GM12878 (cell line): ENCODE measurements at regions not wholly inside any gene's neighbourhood (a gene's known extent, or its start where the extent isn't known, plus 50 kb on each side); places are given as distances from the start of the nearest gene placed in this dataset.

Experiments used
- ATAC-seq: fragments of 200-7000 bp; cut with Tn5 transposase; 3 replicates; pipeline ENCODE4 v1.9.1; 2020; ENCODE audit warnings: mild to moderate bottlenecking, moderate library complexity
- BruUV-seq: library from RNA; stranded (reverse); fragments of 400-500 nt; replicated peaks from 2 replicates; lab custom pipeline; 2021; lab: Mats Ljungman, UMichigan
- CTCF ChIA-PET: fragments of 300-600 bp; sonication (Branson Sonifier 250); formaldehyde crosslinking; extraction: SDS; loops from one replicate; lab custom pipeline; 2021; ENCODE audit warnings: inconsistent platforms; lab: Yijun Ruan, JAX
- POLR2A ChIA-PET: fragments of 350-600 bp; formaldehyde crosslinking; extraction: SDS; loops from one replicate; lab custom pipeline; 2021; ENCODE audit warnings: inconsistent platforms; lab: Charles Lee
- RAD21 ChIA-PET: fragments of 300-600 bp; sonication (Branson Sonifier 250); formaldehyde crosslinking; loops from one replicate; lab custom pipeline; 2023; ENCODE audit warnings: antibody characterized with exemption; ENCODE audit not compliant: unreplicated experiment; lab: Charles Lee
- SMC1A ChIA-PET: fragments of 300-600 bp; sonication (Branson Sonifier 250); formaldehyde crosslinking; loops from one replicate; lab custom pipeline; 2023; ENCODE audit not compliant: unreplicated experiment, uncharacterized antibody; lab: Charles Lee
- DNase-seq: peaks from one replicate; pipeline ENCODE4 v3.0.0-alpha.2; 2011; ENCODE audit warnings: low read depth, low spot score
- FAIRE-seq: peaks from 3 replicates; lab custom pipeline; 2011; peaks lifted over from hg19 to GRCh38; lab: Jason Lieb, UNC
- H2AFZ ChIP-seq: 2 replicates; pipeline ENCODE4 v1.6.0; 2011; ENCODE audit warnings: low read depth, low read length, control low read depth; ENCODE audit not compliant: control insufficient read depth
- H3K27ac ChIP-seq: 2 replicates; pipeline ENCODE4 v1.5.1; 2011; ENCODE audit warnings: control low read depth; ENCODE audit not compliant: control insufficient read depth, insufficient read depth
- H3K27me3 ChIP-seq, 2 experiments: replicated peaks in 1 of 2; 2 replicates each; pipeline versions ENCODE4 v1.6.0 to v1.6.1; 2011; ENCODE audit warnings: low read length in 1 of 2; ENCODE audit not compliant: control insufficient read depth in 2 of 2, insufficient read depth in 2 of 2
- H3K36me3 ChIP-seq, 2 experiments: 2 replicates each; pipeline ENCODE4 v1.5.1; 2011; ENCODE audit warnings: low read length in 1 of 2; ENCODE audit not compliant: control insufficient read depth in 2 of 2, insufficient read depth in 2 of 2
- H3K4me1 ChIP-seq: 2 replicates; pipeline ENCODE4 v1.6.1; 2011; ENCODE audit warnings: mild to moderate bottlenecking, low read length, moderate library complexity, mixed read lengths; ENCODE audit not compliant: control insufficient read depth, insufficient read depth
- H3K4me2 ChIP-seq: 2 replicates; pipeline ENCODE4 v1.6.0; 2011; ENCODE audit warnings: control low read depth; ENCODE audit not compliant: control insufficient read depth, insufficient read depth
- H3K4me3 ChIP-seq: fragments of 200-600 bp; sonication (generic); 2 replicates; pipeline ENCODE4 v1.5.1; 2016
- H3K79me2 ChIP-seq: 2 replicates; pipeline ENCODE4 v1.6.0; 2011; ENCODE audit warnings: low read length; ENCODE audit not compliant: control insufficient read depth, insufficient read depth
- H3K9ac ChIP-seq: 2 replicates; pipeline ENCODE4 v1.8.0; 2011; ENCODE audit warnings: low read length, control low read depth, mixed read lengths; ENCODE audit not compliant: control insufficient read depth, insufficient read depth
- H3K9me3 ChIP-seq: replicated peaks from 3 replicates; pipeline ENCODE4 v1.5.1; 2011; ENCODE audit warnings: mild to moderate bottlenecking, low read length; ENCODE audit not compliant: control insufficient read depth, insufficient read depth
- H4K20me1 ChIP-seq: 2 replicates; pipeline ENCODE4 v1.6.0; 2011; ENCODE audit not compliant: control insufficient read depth, insufficient read depth
- BRCA1 ChIP-seq: IDR thresholded peaks from 2 replicates; pipeline ENCODE4 v1.6.1; 2011; ENCODE audit warnings: low read depth, low read length, improper control_type of control experiment
- ETV6 ChIP-seq, 2 experiments: fragments of 450-650 bp in 1 of 2; IDR thresholded peaks in 1 of 2; conservative IDR thresholded peaks in 1 of 2; 2 replicates each; pipeline ENCODE4 v1.6.1; 2014; ENCODE audit warnings: antibody characterized with exemption in 1 of 2, borderline replicate concordance in 1 of 2, low read depth in 1 of 2, mild to moderate bottlenecking in 1 of 2, moderate library complexity in 1 of 2
- IRF3 ChIP-seq: fragments of 450-650 bp; IDR thresholded peaks from 2 replicates; pipeline ENCODE4 v1.6.1; 2014; ENCODE audit warnings: mild to moderate bottlenecking
- MAX ChIP-seq: IDR thresholded peaks from 2 replicates; pipeline ENCODE4 v1.6.1; 2012; ENCODE audit warnings: low read depth, low read length, improper control_type of control experiment
- NR2C2 ChIP-seq: IDR thresholded peaks from 2 replicates; pipeline ENCODE4 v1.6.1; 2011; ENCODE audit warnings: borderline replicate concordance, low read depth; ENCODE audit not compliant: control insufficient read depth, insufficient read length
- PKNOX1 ChIP-seq: fragments of 450-650 bp; IDR thresholded peaks from 2 replicates; pipeline ENCODE4 v1.6.1; 2016; ENCODE audit warnings: mild to moderate bottlenecking
- RELA ChIP-seq: fragments of 450-650 bp; IDR thresholded peaks from 2 replicates; pipeline ENCODE4 v1.8.0; 2014; ENCODE audit warnings: borderline replicate concordance; ENCODE audit not compliant: partially characterized antibody
- SMAD5 ChIP-seq: IDR thresholded peaks from 2 replicates; pipeline ENCODE4 v1.6.1; 2016; ENCODE audit warnings: antibody characterized with exemption, low read depth
- ZBED1 ChIP-seq: IDR thresholded peaks from 2 replicates; pipeline ENCODE4 v1.6.1; 2016; ENCODE audit warnings: borderline replicate concordance
- WGBS: methylation state at CpG from one replicate; pipeline ENCODE4 v1.1.6; 2016; ENCODE audit warnings: low lambda C conversion rate; ENCODE audit not compliant: insufficient replicate concordance, insufficient coverage; ENCODE audit errors: missing lambda C conversion rate; 5-methylcytosine and 5-hydroxymethylcytosine counted together
- in situ Hi-C: fragments of 300-500 bp; cut with MboI; formaldehyde crosslinking; loops from 9 replicates; pipeline ENCODE4 v1.14.3; 2018; ENCODE audit warnings: mixed read lengths
- intact Hi-C: fragments of 100-400 bp; cut with micrococcal nuclease; formaldehyde crosslinking; loops from one replicate; pipeline ENCODE4 v1.14.2; 2022; ENCODE audit not compliant: unreplicated experiment

GRCh38 chr4:54992266-54992665 lies 133.1 kb downstream of the KDR start:
- WGBS = 0% methylated on average over 1 of the region's 1 CpG
- ChIA-PET POLR2A (no interaction called here), RAD21 (no interaction called here), CTCF (no interaction called here), SMC1A (interaction anchor here (1.5 kb wide), 1 partner anchor 39 kb away, joined by 4 read pairs; no protein-coding TSS in a partner anchor)
- in situ Hi-C loops (no loop called here), intact Hi-C loops (no loop called here)
- no peaks in the 10 kb centered on the region for H3K79me2 ChIP-seq
- no peaks in the 10 kb centered on the region for H3K27me3 ChIP-seq
- no peaks in the 10 kb centered on the region; the same call in 2 of the 3 replicates for H3K9me3 ChIP-seq
- H4K20me1 ChIP-seq = no peaks in the 10 kb centered on the region
- no peak overlapping the region for H3K9ac ChIP-seq
- DNase-seq (no peak), ATAC-seq (no peak), FAIRE-seq (no peak)
- no peaks in the 10 kb centered on the region for H3K4me1 ChIP-seq
- no peak for TF ChIP-seq ZBED1
- no peak for TF ChIP-seq RELA
- TF ChIP-seq MAX = no peak
- no peak overlapping the region for H3K4me3 ChIP-seq
- H3K27ac ChIP-seq = no peak overlapping the region
- no peak overlapping the region for H2AFZ ChIP-seq
- no peak overlapping the region for H3K4me2 ChIP-seq
- H3K36me3 ChIP-seq = no peaks in the 10 kb centered on the region
- no TSS peak for BruUV-seq

- Histone ChIP-seq H3K9ac (no peak overlapping the region), H3K36me3 (no peaks in the 10 kb centered on the region), H3K4me3 (no peak overlapping the region), H3K4me2 (no peak overlapping the region), H3K9me3 (no peaks in the 10 kb centered on the region; the same call in 2 of the 3 replicates), H4K20me1 (no peaks in the 10 kb centered on the region), H3K27me3 (no peaks in the 10 kb centered on the region), H2AFZ (no peak overlapping the region), H3K79me2 (no peaks in the 10 kb centered on the region), H3K4me1 (no peaks in the 10 kb centered on the region), H3K27ac (no peak overlapping the region)
- in situ Hi-C loops = no loop called here
- RAD21 ChIA-PET = no interaction called here
- intact Hi-C loops = no loop called here
- ATAC-seq (no peak), FAIRE-seq (no peak), DNase-seq (no peak)
- POLR2A ChIA-PET = no interaction called here
- TF ChIP-seq BRCA1 (no peak), IRF3 (no peak), SMAD5 (no peak), ETV6 (conservative IDR thresholded peaks at IDR 0.05 in 1 of 2, IDR thresholded peaks at IDR 0.05 in 1 of 2; ENCODE audit: borderline replicate concordance in 1 of 2, low read depth in 1 of 2) (no peak), PKNOX1 (no peak), NR2C2 (no peak)
- CTCF ChIA-PET = no interaction called here
- BruUV-seq = no TSS peak
- SMC1A ChIA-PET = no interaction called here
Observed at GRCh38 chr4:54988655-54989054, 136.7 kb downstream of the KDR start.
